ENCODE measurements at regions not wholly inside any gene's neighbourhood (a gene's known extent, or its start where the extent isn't known, plus 50 kb on each side); places are given as distances from the start of the nearest gene placed in this dataset.

- H3K27me3 ChIP-seq (ENCODE audit: control insufficient read depth in 2 of 2, insufficient read depth in 2 of 2, low read length in 2 of 2): no peaks in the 10 kb centered on the region
- no peaks in the 10 kb centered on the region; a peak in 1 of 5 replicates for H3K4me1 ChIP-seq (replicated peaks in 1 of 2; ENCODE audit: control insufficient read depth in 2 of 2, insufficient read depth in 2 of 2, low read length in 2 of 2)
- ChIA-PET POLR2A (interaction anchor here (0.6 kb wide), 1 partner anchor 43 kb away, joined by 3 read pairs; no protein-coding TSS in a partner anchor), CTCF (ENCODE audit: low intra/inter-chr PET ratio) (no interaction called here)
- no peaks in the 10 kb centered on the region for H3K9me3 ChIP-seq (replicated peaks; ENCODE audit: control insufficient read depth, insufficient read depth, low read depth, low read length)
- H3K9ac ChIP-seq (ENCODE audit: insufficient read depth in 1 of 2, low read depth in 2 of 2, low read length in 2 of 2): no peak overlapping the region
- ATAC-seq: no peak
- FAIRE-seq: peak; percentile 60
- no peak overlapping the region for H2AFZ ChIP-seq (ENCODE audit: low read depth, low read length)
- BruUV-seq (replicated peaks): no TSS peak
- TF ChIP-seq GATA2 (CRISPR knock-in tag; IDR thresholded peaks at IDR 0.05): no peak
- no peak for TF ChIP-seq ZBTB26 (CRISPR knock-in tag; IDR thresholded peaks at IDR 0.05)
- TF ChIP-seq ARID3B (CRISPR knock-in tag; IDR thresholded peaks at IDR 0.05; ENCODE audit: borderline replicate concordance): no peak
- no peak for TF ChIP-seq MTA2 (IDR thresholded peaks at IDR 0.05; ENCODE audit: low read depth)
- no peak for TF ChIP-seq HIVEP1 (CRISPR knock-in tag; IDR thresholded peaks at IDR 0.05)
- no peak for TF ChIP-seq ZNF175 (CRISPR knock-in tag; IDR thresholded peaks at IDR 0.05; ENCODE audit: low read depth)
- TF ChIP-seq BCL6 (CRISPR knock-in tag; IDR thresholded peaks at IDR 0.05): no peak
- TF ChIP-seq ZNF398 (CRISPR knock-in tag; IDR thresholded peaks at IDR 0.05): no peak
- no peak overlapping the region for H3K27ac ChIP-seq (ENCODE audit: extremely low read depth, low read depth, low read length)
- no peaks in the 10 kb centered on the region for H3K9me1 ChIP-seq (ENCODE audit: control insufficient read depth, insufficient read depth, low read length)
- intact Hi-C loops (cut with micrococcal nuclease): no loop called here
- in situ Hi-C loops (cut with MboI): no loop called here
- no peaks in the 10 kb centered on the region for H3K79me2 ChIP-seq (ENCODE audit: control insufficient read depth, insufficient read depth, low read length)
- H3K4me2 ChIP-seq (ENCODE audit: insufficient read depth, low read length): no peak overlapping the region
- no peak for DNase-seq (ENCODE audit: extremely low read depth in 1 of 4, low spot score in 3 of 4)
- H3K36me3 ChIP-seq (ENCODE audit: control insufficient read depth, insufficient read depth, low read length): no peaks in the 10 kb centered on the region
- no peak overlapping the region for H3K4me3 ChIP-seq
- no peaks in the 10 kb centered on the region for H4K20me1 ChIP-seq (replicated peaks; ENCODE audit: control insufficient read depth, insufficient read depth, low read length)
Measured at GRCh38 chr1:198435056-198435455, 105.4 kb downstream of the ATP6V1G3 start.
